Testis (tissue), 2 donors: ENCODE measurements at regions not wholly inside any gene's neighbourhood (a gene's known extent, or its start where the extent isn't known, plus 50 kb on each side); places are given as distances from the start of the nearest gene placed in this dataset.

ENCODE experiments used
- POLR2A ChIP-seq: fragments of 450-650 bp; IDR thresholded peaks from one replicate; pipeline ENCODE4 v1.6.1; 2017; ENCODE audit warnings: antibody characterized with exemption, mild to moderate bottlenecking, moderate library complexity
- TF ChIP-seq, protein P1 (sequence below), 3 experiments: fragments of 450-650 bp in 2 of 3; fragments of 200-600 bp in 1 of 3; sonication (generic) in 1 of 3; IDR thresholded peaks; one replicate each; pipeline ENCODE4 v1.5.1; 2016 to 2019; ENCODE audit warnings: antibody characterized with exemption in 3 of 3, mild to moderate bottlenecking in 2 of 3, moderate library complexity in 1 of 3

- TF ChIP-seq, protein P1, sequence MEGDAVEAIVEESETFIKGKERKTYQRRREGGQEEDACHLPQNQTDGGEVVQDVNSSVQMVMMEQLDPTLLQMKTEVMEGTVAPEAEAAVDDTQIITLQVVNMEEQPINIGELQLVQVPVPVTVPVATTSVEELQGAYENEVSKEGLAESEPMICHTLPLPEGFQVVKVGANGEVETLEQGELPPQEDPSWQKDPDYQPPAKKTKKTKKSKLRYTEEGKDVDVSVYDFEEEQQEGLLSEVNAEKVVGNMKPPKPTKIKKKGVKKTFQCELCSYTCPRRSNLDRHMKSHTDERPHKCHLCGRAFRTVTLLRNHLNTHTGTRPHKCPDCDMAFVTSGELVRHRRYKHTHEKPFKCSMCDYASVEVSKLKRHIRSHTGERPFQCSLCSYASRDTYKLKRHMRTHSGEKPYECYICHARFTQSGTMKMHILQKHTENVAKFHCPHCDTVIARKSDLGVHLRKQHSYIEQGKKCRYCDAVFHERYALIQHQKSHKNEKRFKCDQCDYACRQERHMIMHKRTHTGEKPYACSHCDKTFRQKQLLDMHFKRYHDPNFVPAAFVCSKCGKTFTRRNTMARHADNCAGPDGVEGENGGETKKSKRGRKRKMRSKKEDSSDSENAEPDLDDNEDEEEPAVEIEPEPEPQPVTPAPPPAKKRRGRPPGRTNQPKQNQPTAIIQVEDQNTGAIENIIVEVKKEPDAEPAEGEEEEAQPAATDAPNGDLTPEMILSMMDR (IDR thresholded peaks at IDR 0.05): no peak
- TF ChIP-seq POLR2A: no peak
Measured at GRCh38 chr5:42267091-42267490, 156.1 kb upstream of the GHR start.
